ENCODE measurements at regions not wholly inside any gene's neighbourhood (a gene's known extent, or its start where the extent isn't known, plus 50 kb on each side); places are given as distances from the start of the nearest gene placed in this dataset.

GRCh38 chr5:3929799-3930198, 334.2 kb downstream of the IRX1 start:
- H3K4me3 ChIP-seq (ENCODE audit: low read depth, low read length), result no peak overlapping the region
- DNase-seq (ENCODE audit: low read depth, low spot score), result no peak
- ChIA-PET POLR2A (no interaction called here), CTCF (no interaction called here)
- no peak for TF ChIP-seq CTCF (IDR thresholded peaks at IDR 0.05; ENCODE audit: insufficient read depth, low read length, missing control alignments)

- no peak for TF ChIP-seq CTCF (IDR thresholded peaks at IDR 0.05; ENCODE audit: insufficient read depth, low read length, missing control alignments)
Measured at GRCh38 chr5:3931976-3932375, 336.3 kb downstream of the IRX1 start.

GRCh38 chr5:3933536-3933935, 337.9 kb downstream of the IRX1 start:
- TF ChIP-seq CTCF (IDR thresholded peaks at IDR 0.05; ENCODE audit: insufficient read depth, low read length, missing control alignments), result no peak
- DNase-seq (ENCODE audit: low read depth, low spot score), result no peak
- ChIA-PET CTCF (no interaction called here), POLR2A (no interaction called here)
- H3K4me3 ChIP-seq (ENCODE audit: low read depth, low read length), result no peak overlapping the region

More at GRCh38 chr5:3931976-3932375, 336.3 kb downstream of the IRX1 start:
- ChIA-PET CTCF (no interaction called here), POLR2A (no interaction called here)
- DNase-seq (ENCODE audit: low read depth, low spot score), result no peak
- no peak overlapping the region for H3K4me3 ChIP-seq (ENCODE audit: low read depth, low read length)

GRCh38 chr5:3933966-3934365, 338.3 kb downstream of the IRX1 start:
- H3K4me3 ChIP-seq (ENCODE audit: low read depth, low read length), result no peak overlapping the region
- ChIA-PET CTCF (no interaction called here), POLR2A (no interaction called here)
- no peak for DNase-seq (ENCODE audit: low read depth, low spot score)
- no peak for TF ChIP-seq CTCF (IDR thresholded peaks at IDR 0.05; ENCODE audit: insufficient read depth, low read length, missing control alignments)

- no peak for TF ChIP-seq CTCF (IDR thresholded peaks at IDR 0.05; ENCODE audit: insufficient read depth, low read length, missing control alignments)
Measured at GRCh38 chr5:3943859-3944258, 348.2 kb downstream of the IRX1 start.

GRCh38 chr5:3944930-3945329, 349.3 kb downstream of the IRX1 start:
- H3K4me3 ChIP-seq (ENCODE audit: low read depth, low read length), result no peak overlapping the region
- ChIA-PET CTCF (no interaction called here), POLR2A (no interaction called here)
- no peak for DNase-seq (ENCODE audit: low read depth, low spot score)
- TF ChIP-seq CTCF (IDR thresholded peaks at IDR 0.05; ENCODE audit: insufficient read depth, low read length, missing control alignments), result no peak

More at GRCh38 chr5:3943859-3944258, 348.2 kb downstream of the IRX1 start:
- no peak for DNase-seq (ENCODE audit: low read depth, low spot score)
- ChIA-PET CTCF (no interaction called here), POLR2A (no interaction called here)
- no peak overlapping the region for H3K4me3 ChIP-seq (ENCODE audit: low read depth, low read length)
